Spleen (tissue), 11 donors: ENCODE measurements at regions not wholly inside any gene's neighbourhood (a gene's known extent, or its start where the extent isn't known, plus 50 kb on each side); places are given as distances from the start of the nearest gene placed in this dataset.

ENCODE experiments used
- DNase-seq: peaks from one replicate; pipeline ENCODE4 v3.0.0-alpha.2; 2020
- H3K27ac ChIP-seq, 8 donors: fragments of 200-600 bp; sonication (generic) in 7 of 8; 1 replicate in 4 of 8; 2 replicates in 4 of 8; pipeline versions ENCODE4 v1.5.0 to v1.8.0; 2016 to 2021; ENCODE audit warnings: inconsistent platforms in 4 of 8, mild to moderate bottlenecking in 4 of 8, moderate library complexity in 1 of 8
- H3K27me3 ChIP-seq, 7 donors: fragments of 200-600 bp; sonication (generic) in 6 of 7; replicated peaks in 1 of 7; 1 replicate in 4 of 7; 2 replicates in 3 of 7; pipeline versions ENCODE4 v1.5.0 to v1.8.0; 2016 to 2021; ENCODE audit warnings: inconsistent platforms in 3 of 7, mild to moderate bottlenecking in 1 of 7
- H3K36me3 ChIP-seq, 6 donors: fragments of 200-600 bp; sonication (generic) in 5 of 6; 1 replicate in 4 of 6; 2 replicates in 2 of 6; pipeline versions ENCODE4 v1.5.0 to v1.8.0; 2016 to 2021; ENCODE audit warnings: inconsistent platforms in 2 of 6
- H3K4me1 ChIP-seq, 6 donors: fragments of 200-600 bp; sonication (generic) in 5 of 6; 1 replicate in 3 of 6; 2 replicates in 3 of 6; pipeline versions ENCODE4 v1.5.0 to v1.8.0; 2016 to 2021; ENCODE audit warnings: inconsistent platforms in 3 of 6
- H3K4me3 ChIP-seq, 8 donors: fragments of 200-600 bp; sonication (generic) in 7 of 8; 1 replicate in 4 of 8; 2 replicates in 4 of 8; pipeline versions ENCODE4 v1.5.0 to v1.8.0; 2016 to 2021; ENCODE audit warnings: inconsistent platforms in 4 of 8, mild to moderate bottlenecking in 4 of 8, moderate library complexity in 2 of 8
- H3K9me3 ChIP-seq, 8 donors: fragments of 200-600 bp; sonication (generic) in 7 of 8; 1 replicate in 4 of 8; 2 replicates in 4 of 8; pipeline versions ENCODE4 v1.5.0 to v1.8.0; 2016 to 2021; ENCODE audit warnings: inconsistent platforms in 4 of 8
- CTCF ChIP-seq, 11 experiments: fragments of 200-600 bp in 7 of 11; fragments of 450-650 bp in 4 of 11; sonication (generic) in 4 of 11; IDR thresholded peaks in 8 of 11; conservative IDR thresholded peaks in 3 of 11; 1 replicate in 7 of 11; 2 replicates in 4 of 11; pipeline versions ENCODE4 v1.4.0 to v1.8.0; 2016 to 2021; ENCODE audit warnings: antibody characterized with exemption in 11 of 11, inconsistent platforms in 4 of 11, mild to moderate bottlenecking in 1 of 11
- POLR2A ChIP-seq, 3 donors: fragments of 450-650 bp; IDR thresholded peaks; one replicate each; pipeline ENCODE4 v1.5.1; 2017; ENCODE audit warnings: antibody characterized with exemption in 3 of 3, mild to moderate bottlenecking in 1 of 3
- POLR2AphosphoS5 ChIP-seq, 3 donors: sonication (generic); formaldehyde crosslinking; IDR thresholded peaks; one replicate each; pipeline ENCODE4 v1.5.1; 2017; ENCODE audit warnings: antibody characterized with exemption in 3 of 3
- WGBS, 5 donors: extraction: QIAGEN DNeasy Blood & Tissue Kit in 3 of 5; methylation state at CpG; one replicate each; pipeline versions ENCODE4 v1.1.5 to v1.1.7; 2013 to 2018; 5-methylcytosine and 5-hydroxymethylcytosine counted together
- intact Hi-C: fragments of 100-400 bp; cut with DNase I; formaldehyde crosslinking; loops from one replicate; pipeline ENCODE4 v1.15.0; 2023; ENCODE audit warnings: low total_unique reads
- donor health status: healthy with polysubstance abuse.
- donor health status: DM: no; HTN: no; CAD: no; lungs with moderate emphysema.
- donor health status: DM: no; HTN: no; CAD: no.
- donor health status: Bipolar disorder and iron deficiency.
- donor health status: healthy.
- donor health status: DM: no; HTN: no; CAD: no.
- donor health status: DM: yes; HTN: yes; CAD: no.

- H3K36me3 ChIP-seq = no peaks in the 10 kb centered on the region
- no peak overlapping the region for H3K27ac ChIP-seq
- H3K4me1 ChIP-seq = no peaks in the 10 kb centered on the region
- intact Hi-C loops = no loop called here
- no peak overlapping the region for H3K4me3 ChIP-seq
- 87 to 96% (median 95%) methylated on average over 1 of the region's 1 CpG for WGBS, 5 donors
- peaks cover 0 to 9% (median 0%) of the 10 kb centered on the region in 8 donors for H3K9me3 ChIP-seq
- DNase-seq = no peak
- TF ChIP-seq POLR2AphosphoS5 (IDR thresholded peaks at IDR 0.05) = no peak
- TF ChIP-seq POLR2A (IDR thresholded peaks at IDR 0.05) = no peak
- no peak for TF ChIP-seq CTCF (IDR thresholded peaks at IDR 0.05 in 8 of 11, conservative IDR thresholded peaks at IDR 0.05 in 3 of 11)
- no peaks in the 10 kb centered on the region for H3K27me3 ChIP-seq
Observed at GRCh38 chr10:29941476-29941875, 117.9 kb downstream of the JCAD start.

- Histone ChIP-seq H3K4me3 (no peak overlapping the region), H3K9me3 (peaks cover 0 to 12% (median 0%) of the 10 kb centered on the region in 8 donors), H3K27me3 (no peaks in the 10 kb centered on the region), H3K36me3 (no peaks in the 10 kb centered on the region), H3K27ac (no peak overlapping the region), H3K4me1 (no peaks in the 10 kb centered on the region)
- intact Hi-C loops = no loop called here
- TF ChIP-seq CTCF (IDR thresholded peaks at IDR 0.05 in 8 of 11, conservative IDR thresholded peaks at IDR 0.05 in 3 of 11) = no peak
- TF ChIP-seq POLR2AphosphoS5 (IDR thresholded peaks at IDR 0.05) = no peak
- no peak for TF ChIP-seq POLR2A (IDR thresholded peaks at IDR 0.05)
- DNase-seq = no peak
- 74 to 86% (median 78%) methylated on average over 4 of the region's 4 CpGs for WGBS, 5 donors
Observed at GRCh38 chr10:29932991-29933390, 126.4 kb downstream of the JCAD start.

GRCh38 chr10:29931833-29932232 lies 127.6 kb downstream of the JCAD start:
- H3K4me3 ChIP-seq = no peak overlapping the region
- H3K36me3 ChIP-seq = no peaks in the 10 kb centered on the region
- peaks cover 0 to 20% (median 3%) of the 10 kb centered on the region in 8 donors for H3K9me3 ChIP-seq
- H3K27ac ChIP-seq = no peak overlapping the region
- no peaks in the 10 kb centered on the region for H3K4me1 ChIP-seq
- 73 to 91% (median 84%) methylated on average over 2 of the region's 2 CpGs for WGBS, 5 donors
- intact Hi-C loops = no loop called here
- DNase-seq = no peak
- TF ChIP-seq CTCF (IDR thresholded peaks at IDR 0.05 in 8 of 11, conservative IDR thresholded peaks at IDR 0.05 in 3 of 11) (no peak), POLR2AphosphoS5 (IDR thresholded peaks at IDR 0.05) (no peak), POLR2A (IDR thresholded peaks at IDR 0.05) (no peak)
- no peaks in the 10 kb centered on the region for H3K27me3 ChIP-seq

GRCh38 chr10:29929006-29929405 lies 130.4 kb downstream of the JCAD start:
- intact Hi-C loops = no loop called here
- TF ChIP-seq CTCF (IDR thresholded peaks at IDR 0.05 in 8 of 11, conservative IDR thresholded peaks at IDR 0.05 in 3 of 11) (no peak), POLR2AphosphoS5 (IDR thresholded peaks at IDR 0.05) (no peak), POLR2A (IDR thresholded peaks at IDR 0.05) (no peak)
- 83 to 93% (median 92%) methylated on average over 10 of the region's 10 CpGs for WGBS, 5 donors
- H3K4me3 ChIP-seq = no peak overlapping the region
- peaks cover 0 to 33% (median 15%) of the 10 kb centered on the region in 8 donors for H3K9me3 ChIP-seq
- no peaks in the 10 kb centered on the region for H3K36me3 ChIP-seq
- no peak overlapping the region for H3K27ac ChIP-seq
- H3K27me3 ChIP-seq = no peaks in the 10 kb centered on the region
- DNase-seq = no peak
- H3K4me1 ChIP-seq = no peaks in the 10 kb centered on the region
